Fibroblast of lung (primary cell): ENCODE measurements at regions not wholly inside any gene's neighbourhood (a gene's known extent, or its start where the extent isn't known, plus 50 kb on each side); places are given as distances from the start of the nearest gene placed in this dataset.

Source experiments
- EZH2 ChIP-seq: IDR thresholded peaks from 2 replicates; pipeline ENCODE4 v1.5.1; 2012; ENCODE audit warnings: low read length, control low read depth, mild to moderate bottlenecking; ENCODE audit errors: missing control alignments
- TF ChIP-seq, protein P1 (sequence below), 2 donors: IDR thresholded peaks in 1 of 2; conservative IDR thresholded peaks in 1 of 2; 1 replicate in 1 of 2; 2 replicates in 1 of 2; pipeline ENCODE4 v1.5.1; 2011 to 2012; ENCODE audit warnings: low read length in 2 of 2, control low read depth in 1 of 2, inconsistent platforms in 1 of 2, low read depth in 1 of 2, mild to moderate bottlenecking in 1 of 2

DNA sequence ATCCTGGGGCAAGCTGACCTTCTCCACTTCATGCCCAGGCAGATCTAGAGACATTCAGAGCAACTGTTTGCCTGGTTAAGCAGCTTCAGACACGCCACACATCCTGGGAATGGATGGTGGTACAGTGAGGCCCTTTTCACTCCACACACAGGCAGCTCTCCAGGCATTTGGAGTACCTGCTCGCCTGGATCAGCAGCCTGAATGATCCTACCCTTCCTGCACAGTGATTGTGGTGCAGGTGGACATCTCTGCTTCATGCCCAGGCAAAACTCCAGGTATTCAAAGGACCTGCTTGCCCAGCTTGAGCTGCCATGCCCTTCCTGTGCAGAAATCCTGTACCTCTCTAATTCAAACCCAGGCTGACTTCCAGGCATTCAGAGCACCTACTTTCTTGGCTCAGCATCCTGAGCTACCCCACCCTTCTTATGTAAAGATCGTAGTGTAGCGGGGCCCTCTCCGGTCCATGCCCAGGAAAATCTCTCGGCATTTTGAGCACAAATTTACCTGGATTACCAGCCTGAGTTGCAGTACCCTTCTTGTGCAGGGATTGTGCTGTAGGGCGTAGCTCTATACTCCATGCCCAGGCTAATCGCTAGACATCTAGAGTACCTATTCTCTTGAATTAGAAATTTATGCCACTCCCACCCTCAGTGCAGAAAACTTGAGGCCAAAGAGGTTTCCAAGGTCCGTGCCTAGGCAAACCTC is 972.8 kb downstream of the ANKRD7 start:
- TF ChIP-seq, protein P1, sequence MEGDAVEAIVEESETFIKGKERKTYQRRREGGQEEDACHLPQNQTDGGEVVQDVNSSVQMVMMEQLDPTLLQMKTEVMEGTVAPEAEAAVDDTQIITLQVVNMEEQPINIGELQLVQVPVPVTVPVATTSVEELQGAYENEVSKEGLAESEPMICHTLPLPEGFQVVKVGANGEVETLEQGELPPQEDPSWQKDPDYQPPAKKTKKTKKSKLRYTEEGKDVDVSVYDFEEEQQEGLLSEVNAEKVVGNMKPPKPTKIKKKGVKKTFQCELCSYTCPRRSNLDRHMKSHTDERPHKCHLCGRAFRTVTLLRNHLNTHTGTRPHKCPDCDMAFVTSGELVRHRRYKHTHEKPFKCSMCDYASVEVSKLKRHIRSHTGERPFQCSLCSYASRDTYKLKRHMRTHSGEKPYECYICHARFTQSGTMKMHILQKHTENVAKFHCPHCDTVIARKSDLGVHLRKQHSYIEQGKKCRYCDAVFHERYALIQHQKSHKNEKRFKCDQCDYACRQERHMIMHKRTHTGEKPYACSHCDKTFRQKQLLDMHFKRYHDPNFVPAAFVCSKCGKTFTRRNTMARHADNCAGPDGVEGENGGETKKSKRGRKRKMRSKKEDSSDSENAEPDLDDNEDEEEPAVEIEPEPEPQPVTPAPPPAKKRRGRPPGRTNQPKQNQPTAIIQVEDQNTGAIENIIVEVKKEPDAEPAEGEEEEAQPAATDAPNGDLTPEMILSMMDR (conservative IDR thresholded peaks at IDR 0.05 in 1 of 2, IDR thresholded peaks at IDR 0.05 in 1 of 2; ENCODE audit: low read depth in 1 of 2, low read length in 2 of 2), result no peak
- no peak for TF ChIP-seq EZH2
